DOHH2 (cell line): ENCODE measurements at regions not wholly inside any gene's neighbourhood (a gene's known extent, or its start where the extent isn't known, plus 50 kb on each side); places are given as distances from the start of the nearest gene placed in this dataset.
"Not testable (repeated sequence)": the region's sequence is repeated elsewhere in the genome, so short reads cannot be mapped to it uniquely, and the experiment has no call there.

Experiments used
- H3F3A ChIP-seq: fragments of 200-600 bp; sonication (generic), shearing (Covaris generic); 2 replicates; pipeline ENCODE4 v1.6.0; 2016; ENCODE audit warnings: antibody characterized with exemption, mild to moderate bottlenecking; ENCODE audit not compliant: control insufficient read depth, insufficient read depth
- H3K27ac ChIP-seq: fragments of 200-600 bp; sonication (generic); 2 replicates; pipeline ENCODE4 v1.5.1; 2014; ENCODE audit warnings: low read depth, mild to moderate bottlenecking, low read length, moderate library complexity
- H3K27me3 ChIP-seq: fragments of 200-600 bp; sonication (generic); 2 replicates; pipeline ENCODE4 v1.6.1; 2014; ENCODE audit warnings: mild to moderate bottlenecking, low read length, mixed read lengths; ENCODE audit not compliant: control insufficient read depth
- H3K36me3 ChIP-seq: fragments of 200-600 bp; sonication (generic); 2 replicates; pipeline ENCODE4 v1.6.1; 2014; ENCODE audit warnings: mild to moderate bottlenecking, low read length, moderate library complexity, mixed read lengths; ENCODE audit not compliant: control insufficient read depth
- H3K4me1 ChIP-seq: fragments of 200-600 bp; sonication (generic); 2 replicates; pipeline ENCODE4 v1.6.1; 2014; ENCODE audit warnings: mild to moderate bottlenecking, low read length, mixed read lengths; ENCODE audit not compliant: control insufficient read depth
- H3K4me2 ChIP-seq: fragments of 200-600 bp; sonication (generic); 2 replicates; pipeline ENCODE4 v1.6.0; 2014; ENCODE audit warnings: mild to moderate bottlenecking, low read length, moderate library complexity
- H3K4me3 ChIP-seq: fragments of 200-600 bp; sonication (generic); 2 replicates; pipeline ENCODE4 v1.5.1; 2014; ENCODE audit warnings: mild to moderate bottlenecking, low read length, mixed read lengths
- H3K79me2 ChIP-seq: fragments of 200-600 bp; sonication (generic); 2 replicates; pipeline ENCODE4 v1.6.1; 2014; ENCODE audit warnings: mild to moderate bottlenecking, low read length, mixed read lengths; ENCODE audit not compliant: control insufficient read depth
- H3K9me2 ChIP-seq: fragments of 200-600 bp; sonication (generic); replicated peaks from 2 replicates; pipeline ENCODE4 v1.6.1; 2014; ENCODE audit warnings: mild to moderate bottlenecking, low read length, mixed read lengths; ENCODE audit not compliant: control insufficient read depth
- H3K9me3 ChIP-seq: fragments of 200-600 bp; sonication (generic); 2 replicates; pipeline ENCODE4 v1.6.1; 2014; ENCODE audit warnings: antibody characterized with exemption, low read length, mixed read lengths; ENCODE audit not compliant: control insufficient read depth, insufficient read depth
- H4K20me1 ChIP-seq: fragments of 200-600 bp; sonication (generic); 2 replicates; pipeline ENCODE4 v1.6.0; 2014; ENCODE audit warnings: low read depth, mild to moderate bottlenecking, antibody characterized with exemption, low read length, moderate library complexity; ENCODE audit not compliant: control insufficient read depth, insufficient read depth
- CTCF ChIP-seq: fragments of 200-600 bp; sonication (generic); IDR thresholded peaks from one replicate; pipeline ENCODE4 v1.5.1; 2014; ENCODE audit warnings: antibody characterized with exemption, mild to moderate bottlenecking, low read depth, low read length; ENCODE audit not compliant: poor library complexity, severe bottlenecking
- EZH2phosphoT487 ChIP-seq: fragments of 200-600 bp; sonication (generic); IDR thresholded peaks from 2 replicates; pipeline ENCODE4 v1.6.1; 2017; ENCODE audit warnings: borderline replicate concordance, mild to moderate bottlenecking, antibody characterized with exemption, low read length, moderate library complexity, mixed read lengths

GRCh38 chr22:17285656-17286055 lies 66.4 kb upstream of the ADA2 start:
- no peaks in the 10 kb centered on the region for H3K9me2 ChIP-seq
- no peaks in the 10 kb centered on the region for H3K27me3 ChIP-seq
- H3K4me1 ChIP-seq: peaks cover 6% of the 10 kb centered on the region
- no peak overlapping the region for H3K4me2 ChIP-seq
- no peaks in the 10 kb centered on the region for H4K20me1 ChIP-seq
- no peak overlapping the region for H3K4me3 ChIP-seq
- H3K36me3 ChIP-seq: no peaks in the 10 kb centered on the region
- no peaks in the 10 kb centered on the region for H3F3A ChIP-seq
- H3K79me2 ChIP-seq: no peaks in the 10 kb centered on the region
- H3K9me3 ChIP-seq: no peaks in the 10 kb centered on the region
- TF ChIP-seq CTCF: no peak
- no peak for TF ChIP-seq EZH2phosphoT487
- H3K27ac ChIP-seq: no peak overlapping the region

- Histone ChIP-seq H3K4me3 (no peak overlapping the region), H3K9me3 (no peaks in the 10 kb centered on the region), H3F3A (no peaks in the 10 kb centered on the region), H3K27ac (no peak overlapping the region), H3K27me3 (no peaks in the 10 kb centered on the region), H3K9me2 (no peaks in the 10 kb centered on the region), H3K4me2 (no peak overlapping the region), H4K20me1 (no peaks in the 10 kb centered on the region), H3K79me2 (no peaks in the 10 kb centered on the region), H3K36me3 (no peaks in the 10 kb centered on the region), H3K4me1 (peaks cover 13% of the 10 kb centered on the region)
- TF ChIP-seq CTCF (no peak), EZH2phosphoT487 (no peak)
Measured at GRCh38 chr22:17284888-17285287, 65.7 kb upstream of the ADA2 start.

GRCh38 chr22:17284466-17284865 lies 65.2 kb upstream of the ADA2 start:
- Histone ChIP-seq H3K9me2 (no peaks in the 10 kb centered on the region), H3K36me3 (no peaks in the 10 kb centered on the region), H4K20me1 (no peaks in the 10 kb centered on the region), H3K4me3 (no peak overlapping the region), H3K4me1 (peaks cover 14% of the 10 kb centered on the region), H3K27ac (no peak overlapping the region), H3F3A (no peaks in the 10 kb centered on the region), H3K9me3 (no peaks in the 10 kb centered on the region), H3K79me2 (no peaks in the 10 kb centered on the region), H3K27me3 (no peaks in the 10 kb centered on the region), H3K4me2 (no peak overlapping the region)
- TF ChIP-seq EZH2phosphoT487 (no peak), CTCF (no peak)

GRCh38 chr22:17283865-17284264 lies 64.6 kb upstream of the ADA2 start:
- H3K4me2 ChIP-seq, H3F3A ChIP-seq, H3K9me2 ChIP-seq, H4K20me1 ChIP-seq, H3K9me3 ChIP-seq, H3K4me3 ChIP-seq, H3K36me3 ChIP-seq, H3K27ac ChIP-seq, H3K79me2 ChIP-seq, H3K27me3 ChIP-seq: not testable (repeated sequence)
- peaks cover 14% of the 10 kb centered on the region for H3K4me1 ChIP-seq
